Prostate gland (tissue), 2 donors: ENCODE measurements at regions not wholly inside any gene's neighbourhood (a gene's known extent, or its start where the extent isn't known, plus 50 kb on each side); places are given as distances from the start of the nearest gene placed in this dataset.

Experiments used
- DNase-seq: peaks from one replicate; pipeline ENCODE4 v3.0.0-alpha.2; 2019; ENCODE audit warnings: low spot score
- H3K27ac ChIP-seq, 2 donors: fragments of 200-600 bp; sonication (generic); 2 replicates each; pipeline ENCODE4 v1.5.1; 2017 to 2019
- H3K27me3 ChIP-seq: fragments of 200-600 bp; sonication (generic); replicated peaks from 2 replicates; pipeline ENCODE4 v1.5.1; 2019; ENCODE audit not compliant: insufficient read depth
- H3K36me3 ChIP-seq, 2 donors: fragments of 200-600 bp; sonication (generic); 1 replicate in 1 of 2; 2 replicates in 1 of 2; pipeline versions ENCODE4 v1.5.1 to v1.8.1; 2017 to 2019
- H3K4me1 ChIP-seq: fragments of 200-600 bp; sonication (generic); replicated peaks from 2 replicates; pipeline ENCODE4 v1.5.1; 2019
- H3K4me3 ChIP-seq, 2 donors: fragments of 200-600 bp; sonication (generic); 2 replicates each; pipeline ENCODE4 v1.5.1; 2017 to 2019
- H3K9me3 ChIP-seq: fragments of 200-600 bp; sonication (generic); 2 replicates; pipeline ENCODE4 v1.5.1; 2017
- CTCF ChIP-seq, 4 experiments: fragments of 200-600 bp in 2 of 4; fragments of 450-650 bp in 2 of 4; sonication (generic) in 2 of 4; IDR thresholded peaks; 1 replicate in 3 of 4; 2 replicates in 1 of 4; pipeline ENCODE4 v1.5.1; 2016 to 2019; ENCODE audit warnings: antibody characterized with exemption in 4 of 4, mild to moderate bottlenecking in 2 of 4, moderate library complexity in 2 of 4
- POLR2A ChIP-seq: fragments of 450-650 bp; IDR thresholded peaks from one replicate; pipeline ENCODE4 v1.6.1; 2016; ENCODE audit warnings: antibody characterized with exemption, mild to moderate bottlenecking
- POLR2AphosphoS5 ChIP-seq: sonication (generic); formaldehyde crosslinking; IDR thresholded peaks from one replicate; pipeline ENCODE4 v1.6.1; 2017; ENCODE audit warnings: antibody characterized with exemption
- WGBS: methylation state at CpG from one replicate; pipeline ENCODE4 v1.1.5; 2018; 5-methylcytosine and 5-hydroxymethylcytosine counted together
- intact Hi-C: fragments of 100-400 bp; cut with DNase I; formaldehyde crosslinking; loops from one replicate; pipeline ENCODE4 v1.14.2; 2022

- intact Hi-C loops: no loop called here
Observed at GRCh38 chr10:92766451-92766850, 76.7 kb downstream of the HHEX start.

GRCh38 chr10:92768104-92768503 is 78.3 kb downstream of the HHEX start:
- whole genome bisulfite sequencing: 94% methylated on average over 1 of the region's 1 CpG
- no peaks in the 10 kb centered on the region for H3K9me3 ChIP-seq
- H3K27me3 ChIP-seq: no peaks in the 10 kb centered on the region
- DNase-seq: no peak
- H3K36me3 ChIP-seq: no peaks in the 10 kb centered on the region
- intact Hi-C loops: no loop called here
- H3K27ac ChIP-seq: no peak overlapping the region
- H3K4me1 ChIP-seq: no peaks in the 10 kb centered on the region
- no peak overlapping the region for H3K4me3 ChIP-seq
- TF ChIP-seq POLR2AphosphoS5: no peak
- TF ChIP-seq POLR2A: no peak
- TF ChIP-seq CTCF (IDR thresholded peaks at IDR 0.05): no peak

More at GRCh38 chr10:92766451-92766850, 76.7 kb downstream of the HHEX start:
- TF ChIP-seq POLR2A (no peak), CTCF (IDR thresholded peaks at IDR 0.05) (no peak), POLR2AphosphoS5 (no peak)
- no peak overlapping the region for H3K27ac ChIP-seq
- H3K9me3 ChIP-seq: no peaks in the 10 kb centered on the region
- no peak overlapping the region for H3K4me3 ChIP-seq
- no peak for DNase-seq
- no peaks in the 10 kb centered on the region for H3K27me3 ChIP-seq
- 95% methylated on average over 2 of the region's 2 CpGs for WGBS
- no peaks in the 10 kb centered on the region for H3K36me3 ChIP-seq
- H3K4me1 ChIP-seq: no peaks in the 10 kb centered on the region

GRCh38 chr10:92773776-92774175 is 74.5 kb upstream of the EXOC6 start:
- TF ChIP-seq CTCF (IDR thresholded peaks at IDR 0.05) (no peak), POLR2A (no peak), POLR2AphosphoS5 (no peak)

GRCh38 chr10:92778091-92778490 is 70.2 kb upstream of the EXOC6 start:
- TF ChIP-seq CTCF (IDR thresholded peaks at IDR 0.05) (no peak), POLR2A (no peak), POLR2AphosphoS5 (no peak)
- 93% methylated on average over 1 of the region's 1 CpG for WGBS
- H3K36me3 ChIP-seq: no peaks in the 10 kb centered on the region
- no peaks in the 10 kb centered on the region for H3K9me3 ChIP-seq
- no peak for DNase-seq
- no peak overlapping the region for H3K27ac ChIP-seq
- intact Hi-C loops: no loop called here
- no peak overlapping the region for H3K4me3 ChIP-seq
- H3K27me3 ChIP-seq: no peaks in the 10 kb centered on the region
- no peaks in the 10 kb centered on the region for H3K4me1 ChIP-seq

More at GRCh38 chr10:92773776-92774175, 74.5 kb upstream of the EXOC6 start:
- Histone ChIP-seq H3K9me3 (no peaks in the 10 kb centered on the region), H3K36me3 (no peaks in the 10 kb centered on the region), H3K4me3 (no peak overlapping the region), H3K4me1 (no peaks in the 10 kb centered on the region), H3K27ac (no peak overlapping the region), H3K27me3 (no peaks in the 10 kb centered on the region)
- intact Hi-C loops: no loop called here
- no peak for DNase-seq

- 47% methylated on average over 7 of the region's 7 CpGs for WGBS
- intact Hi-C loops: no loop called here
- no peaks in the 10 kb centered on the region for H3K9me3 ChIP-seq
- no peak for DNase-seq
- no peak overlapping the region for H3K27ac ChIP-seq
- H3K4me3 ChIP-seq: no peak overlapping the region
- TF ChIP-seq POLR2AphosphoS5 (no peak), POLR2A (no peak), CTCF (IDR thresholded peaks at IDR 0.05) (no peak)
- no peaks in the 10 kb centered on the region for H3K4me1 ChIP-seq
- no peaks in the 10 kb centered on the region for H3K36me3 ChIP-seq
- H3K27me3 ChIP-seq: no peaks in the 10 kb centered on the region
Observed at GRCh38 chr10:92785118-92785517, 63.2 kb upstream of the EXOC6 start.
